Caco-2 (cell line): ENCODE measurements at regions not wholly inside any gene's neighbourhood (a gene's known extent, or its start where the extent isn't known, plus 50 kb on each side); places are given as distances from the start of the nearest gene placed in this dataset.

Experiments
- BruUV-seq: library from RNA; stranded (reverse); fragments of 400-500 nt; replicated peaks from 2 replicates; lab custom pipeline; 2021; lab: Mats Ljungman, UMichigan
- CTCF ChIA-PET: fragments of 300-600 bp; sonication (Branson Sonifier 250); formaldehyde crosslinking; loops from one replicate; lab custom pipeline; 2022; ENCODE audit warnings: antibody characterized with exemption; lab: Charles Lee
- POLR2A ChIA-PET: fragments of 300-600 bp; sonication (Branson Sonifier 250); formaldehyde crosslinking; loops from one replicate; lab custom pipeline; 2022; ENCODE audit warnings: antibody characterized with exemption; lab: Charles Lee
- DNase-seq, 2 experiments: peaks; one replicate each; pipeline versions ENCODE4 v3.0.0 to v3.0.0-alpha.2; 2020 to 2022
- H3K27me3 ChIP-seq: replicated peaks from 2 replicates; pipeline ENCODE4 v1.6.0; 2011; ENCODE audit warnings: low read length; ENCODE audit not compliant: control insufficient read depth, insufficient read depth
- H3K36me3 ChIP-seq: 2 replicates; pipeline ENCODE4 v1.5.1; 2011; ENCODE audit warnings: low read length; ENCODE audit not compliant: control insufficient read depth, insufficient read depth
- H3K4me1 ChIP-seq: fragments of 250-450 bp; sonication (Bioruptor Pico); 2 replicates; pipeline ENCODE4 v1.5.1; 2020; ENCODE audit warnings: mild to moderate bottlenecking
- H3K4me3 ChIP-seq: 2 replicates; pipeline ENCODE4 v1.5.1; 2011; ENCODE audit warnings: low read depth, mild to moderate bottlenecking, control low read depth, low read length
- H3K9me3 ChIP-seq: fragments of 250-450 bp; sonication (Bioruptor Pico); 2 replicates; pipeline ENCODE4 v1.5.1; 2020; ENCODE audit warnings: mild to moderate bottlenecking, moderate library complexity
- H3K27ac Mint-ChIP-seq: one replicate; pipeline ENCODE4 v1.8.0; 2022; ENCODE audit warnings: mixed read lengths; ENCODE audit not compliant: unreplicated experiment
- H3K27me3 Mint-ChIP-seq: one replicate; pipeline ENCODE4 v1.8.0; 2022; ENCODE audit warnings: mixed read lengths; ENCODE audit not compliant: insufficient read depth, unreplicated experiment
- H3K36me3 Mint-ChIP-seq: one replicate; pipeline ENCODE4 v1.8.0; 2022; ENCODE audit warnings: mild to moderate bottlenecking, mixed read lengths; ENCODE audit not compliant: insufficient read depth, unreplicated experiment
- H3K4me1 Mint-ChIP-seq: one replicate; pipeline ENCODE4 v1.8.0; 2022; ENCODE audit warnings: low read depth, mixed read lengths; ENCODE audit not compliant: unreplicated experiment
- H3K4me3 Mint-ChIP-seq: one replicate; pipeline ENCODE4 v1.8.0; 2022; ENCODE audit warnings: mild to moderate bottlenecking, moderate library complexity, mixed read lengths; ENCODE audit not compliant: unreplicated experiment
- H3K9me3 Mint-ChIP-seq: one replicate; pipeline ENCODE4 v1.8.0; 2022; ENCODE audit warnings: mixed read lengths; ENCODE audit not compliant: unreplicated experiment
- intact Hi-C: fragments of 100-400 bp; cut with micrococcal nuclease; formaldehyde crosslinking; loops from one replicate; pipeline ENCODE4 v1.10.0; 2022; ENCODE audit not compliant: unreplicated experiment
- TF ChIP-seq, protein P1 (sequence below), 2 experiments: fragments of 200-600 bp in 1 of 2; IDR thresholded peaks; 1 replicate in 1 of 2; 2 replicates in 1 of 2; pipeline versions ENCODE4 v1.5.1 to v1.8.0; 2011 to 2022; ENCODE audit warnings: antibody characterized with exemption in 1 of 2, control low read depth in 1 of 2, inconsistent platforms in 1 of 2, low read depth in 1 of 2, low read length in 1 of 2, mild to moderate bottlenecking in 1 of 2, moderate library complexity in 1 of 2; ENCODE audit not compliant: insufficient read depth in 1 of 2, severe bottlenecking in 1 of 2, unreplicated experiment in 1 of 2

- CTCF ChIA-PET = no interaction called here
- peaks cover 3% of the 10 kb centered on the region for H3K27me3 Mint-ChIP-seq
- H3K4me1 Mint-ChIP-seq = no peaks in the 10 kb centered on the region
- no peaks in the 10 kb centered on the region for H3K9me3 Mint-ChIP-seq
- H3K4me3 Mint-ChIP-seq = no peak overlapping the region
- Histone ChIP-seq H3K36me3 (no peaks in the 10 kb centered on the region), H3K4me1 (no peaks in the 10 kb centered on the region), H3K27me3 (no peaks in the 10 kb centered on the region), H3K4me3 (no peak overlapping the region), H3K9me3 (no peaks in the 10 kb centered on the region)
- TF ChIP-seq, protein P1, sequence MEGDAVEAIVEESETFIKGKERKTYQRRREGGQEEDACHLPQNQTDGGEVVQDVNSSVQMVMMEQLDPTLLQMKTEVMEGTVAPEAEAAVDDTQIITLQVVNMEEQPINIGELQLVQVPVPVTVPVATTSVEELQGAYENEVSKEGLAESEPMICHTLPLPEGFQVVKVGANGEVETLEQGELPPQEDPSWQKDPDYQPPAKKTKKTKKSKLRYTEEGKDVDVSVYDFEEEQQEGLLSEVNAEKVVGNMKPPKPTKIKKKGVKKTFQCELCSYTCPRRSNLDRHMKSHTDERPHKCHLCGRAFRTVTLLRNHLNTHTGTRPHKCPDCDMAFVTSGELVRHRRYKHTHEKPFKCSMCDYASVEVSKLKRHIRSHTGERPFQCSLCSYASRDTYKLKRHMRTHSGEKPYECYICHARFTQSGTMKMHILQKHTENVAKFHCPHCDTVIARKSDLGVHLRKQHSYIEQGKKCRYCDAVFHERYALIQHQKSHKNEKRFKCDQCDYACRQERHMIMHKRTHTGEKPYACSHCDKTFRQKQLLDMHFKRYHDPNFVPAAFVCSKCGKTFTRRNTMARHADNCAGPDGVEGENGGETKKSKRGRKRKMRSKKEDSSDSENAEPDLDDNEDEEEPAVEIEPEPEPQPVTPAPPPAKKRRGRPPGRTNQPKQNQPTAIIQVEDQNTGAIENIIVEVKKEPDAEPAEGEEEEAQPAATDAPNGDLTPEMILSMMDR (IDR thresholded peaks at IDR 0.05; ENCODE audit: insufficient read depth in 1 of 2, low read depth in 1 of 2, low read length in 1 of 2, severe bottlenecking in 1 of 2, unreplicated experiment in 1 of 2) = no peak
- no TSS peak for BruUV-seq
- intact Hi-C loops = no loop called here
- POLR2A ChIA-PET = no interaction called here
- no peak overlapping the region for H3K27ac Mint-ChIP-seq
- DNase-seq = no peak
- no peaks in the 10 kb centered on the region for H3K36me3 Mint-ChIP-seq
Observed at GRCh38 chr7:46719616-46720015, 798.5 kb upstream of the IGFBP3 start.

GRCh38 chr7:46716926-46717325, 795.9 kb upstream of the IGFBP3 start:
- Mint-ChIP-seq H3K27me3 (peaks cover 3% of the 10 kb centered on the region), H3K27ac (no peak overlapping the region), H3K4me1 (no peaks in the 10 kb centered on the region), H3K36me3 (no peaks in the 10 kb centered on the region), H3K4me3 (no peak overlapping the region), H3K9me3 (no peaks in the 10 kb centered on the region)
- Histone ChIP-seq H3K4me3 (no peak overlapping the region), H3K36me3 (no peaks in the 10 kb centered on the region), H3K4me1 (peaks cover 7% of the 10 kb centered on the region; the same call in 1 of the 2 replicates), H3K9me3 (no peaks in the 10 kb centered on the region), H3K27me3 (no peaks in the 10 kb centered on the region)
- TF ChIP-seq, protein P1 (IDR thresholded peaks at IDR 0.05; ENCODE audit: insufficient read depth in 1 of 2, low read depth in 1 of 2, low read length in 1 of 2, severe bottlenecking in 1 of 2, unreplicated experiment in 1 of 2) = no peak
- DNase-seq = no peak
- intact Hi-C loops = no loop called here
- CTCF ChIA-PET = no interaction called here
- POLR2A ChIA-PET = no interaction called here
- BruUV-seq = no TSS peak

DNA sequence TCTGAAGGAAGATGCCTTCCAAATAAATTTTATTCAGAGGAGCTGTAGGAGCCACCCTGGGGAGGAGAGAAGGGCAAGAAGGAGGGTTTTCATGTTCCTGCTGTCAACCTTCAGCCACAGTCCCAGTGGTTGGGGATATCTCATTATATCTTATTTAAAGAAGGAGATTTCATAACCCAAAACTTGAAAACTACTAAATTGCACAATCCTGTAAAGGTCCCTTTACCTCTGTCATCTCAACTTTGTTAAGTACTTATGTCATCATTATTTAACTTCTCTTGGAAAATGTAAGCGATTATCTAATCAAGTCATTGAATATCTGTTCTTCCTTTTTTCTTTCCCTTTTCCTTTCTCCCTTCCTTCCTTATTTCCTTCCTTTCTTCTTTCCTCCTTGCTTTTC, 794.5 kb upstream of the IGFBP3 start:
- intact Hi-C loops = no loop called here
- POLR2A ChIA-PET = no interaction called here

More for the DNA sequence above, 794.5 kb upstream of the IGFBP3 start:
- H3K4me3 Mint-ChIP-seq = no peak overlapping the region
- H3K27ac Mint-ChIP-seq = no peak overlapping the region
- no peak for DNase-seq
- no peaks in the 10 kb centered on the region for H3K36me3 Mint-ChIP-seq
- no peaks in the 10 kb centered on the region for H3K9me3 Mint-ChIP-seq
- H3K27me3 Mint-ChIP-seq = peaks cover 3% of the 10 kb centered on the region
- Histone ChIP-seq H3K4me3 (no peak overlapping the region), H3K36me3 (no peaks in the 10 kb centered on the region), H3K9me3 (no peaks in the 10 kb centered on the region), H3K27me3 (no peaks in the 10 kb centered on the region), H3K4me1 (peaks cover 7% of the 10 kb centered on the region; the same call in 1 of the 2 replicates)
- no peaks in the 10 kb centered on the region for H3K4me1 Mint-ChIP-seq
- TF ChIP-seq, protein P1 (IDR thresholded peaks at IDR 0.05; ENCODE audit: insufficient read depth in 1 of 2, low read depth in 1 of 2, low read length in 1 of 2, severe bottlenecking in 1 of 2, unreplicated experiment in 1 of 2) = no peak
- CTCF ChIA-PET = no interaction called here
- no TSS peak for BruUV-seq
